WTC11 (cell line): ENCODE measurements at regions not wholly inside any gene's neighbourhood (a gene's known extent, or its start where the extent isn't known, plus 50 kb on each side); places are given as distances from the start of the nearest gene placed in this dataset.

ENCODE experiments used
- ATAC-seq: fragments of 200-7000 bp; cut with Tn5 transposase; 2 replicates; pipeline ENCODE4 v1.10.0; 2021; ENCODE audit warnings: mild to moderate bottlenecking, moderate library complexity
- CTCF ChIA-PET: fragments of 300-600 bp; sonication (Branson Sonifier 250); formaldehyde crosslinking; loops from one replicate; lab custom pipeline; 2021; ENCODE audit warnings: antibody characterized with exemption; lab: Charles Lee
- POLR2A ChIA-PET: fragments of 350-600 bp; sonication (Branson Sonifier 250); formaldehyde crosslinking; loops from one replicate; lab custom pipeline; 2021; ENCODE audit warnings: antibody characterized with exemption; lab: Charles Lee
- DNase-seq: peaks from one replicate; pipeline ENCODE4 v3.0.0; 2021; ENCODE audit warnings: low spot score
- H3K27ac Mint-ChIP-seq: 2 replicates; pipeline ENCODE4 v1.8.0; 2021; ENCODE audit warnings: mixed read lengths
- H3K27me3 Mint-ChIP-seq: 2 replicates; pipeline ENCODE4 v1.8.0; 2021; ENCODE audit warnings: low read depth, mild to moderate bottlenecking, moderate library complexity, mixed read lengths
- H3K36me3 Mint-ChIP-seq: 2 replicates; pipeline ENCODE4 v1.8.0; 2021; ENCODE audit warnings: mixed read lengths
- H3K4me1 Mint-ChIP-seq: 2 replicates; pipeline ENCODE4 v1.8.0; 2022; ENCODE audit warnings: mixed read lengths
- H3K4me3 Mint-ChIP-seq: 2 replicates; pipeline ENCODE4 v1.8.0; 2021; ENCODE audit warnings: mild to moderate bottlenecking, moderate library complexity, mixed read lengths
- H3K9me3 Mint-ChIP-seq: 2 replicates; pipeline ENCODE4 v1.8.0; 2021; ENCODE audit warnings: mixed read lengths
- AR ChIP-seq: fragments of 250-450 bp; sonication (Bioruptor Pico); IDR thresholded peaks from 2 replicates; pipeline ENCODE4 v1.9.0; 2021; ENCODE audit warnings: mild to moderate bottlenecking
- FOXJ3 ChIP-seq: sonication (generic); formaldehyde crosslinking; IDR thresholded peaks from 2 replicates; pipeline ENCODE4 v1.9.0; 2021; ENCODE audit warnings: missing genetic modification reagents, mild to moderate bottlenecking, borderline replicate concordance
- KAT7 ChIP-seq: sonication (generic); formaldehyde crosslinking; IDR thresholded peaks from 2 replicates; pipeline ENCODE4 v1.8.1; 2023; ENCODE audit warnings: missing genetic modification reagents, mild to moderate bottlenecking, borderline replicate concordance
- SMAD3 ChIP-seq: sonication (generic); formaldehyde crosslinking; IDR thresholded peaks from 2 replicates; pipeline ENCODE4 v1.8.0; 2022; ENCODE audit warnings: missing genetic modification reagents, mild to moderate bottlenecking, borderline replicate concordance
- TEAD4 ChIP-seq: sonication (generic); formaldehyde crosslinking; IDR thresholded peaks from 2 replicates; pipeline ENCODE4 v1.8.0; 2022; ENCODE audit warnings: mild to moderate bottlenecking, missing genetic modification reagents
- TP53 ChIP-seq: sonication (generic); formaldehyde crosslinking; IDR thresholded peaks from 2 replicates; pipeline ENCODE4 v1.8.1; 2023; ENCODE audit warnings: mild to moderate bottlenecking, missing genetic modification reagents
- ZBTB21 ChIP-seq: sonication (generic); formaldehyde crosslinking; IDR thresholded peaks from 2 replicates; pipeline ENCODE4 v1.8.1; 2023; ENCODE audit warnings: mild to moderate bottlenecking, missing genetic modification reagents, borderline replicate concordance
- ZNF396 ChIP-seq: fragments of 250-450 bp; sonication (Bioruptor Pico); IDR thresholded peaks from 2 replicates; pipeline ENCODE4 v1.8.0; 2021; ENCODE audit warnings: mild to moderate bottlenecking, moderate library complexity, borderline replicate concordance
- ZNF416 ChIP-seq: fragments of 250-450 bp; sonication (Bioruptor Pico); IDR thresholded peaks from 2 replicates; pipeline ENCODE4 v1.9.0; 2021; ENCODE audit warnings: mild to moderate bottlenecking, inconsistent platforms
- ZNF512 ChIP-seq: sonication (generic); formaldehyde crosslinking; IDR thresholded peaks from 2 replicates; pipeline ENCODE4 v1.8.1; 2022; ENCODE audit warnings: missing genetic modification reagents, borderline replicate concordance
- ZNF671 ChIP-seq: fragments of 250-450 bp; sonication (Bioruptor Pico); IDR thresholded peaks from 2 replicates; pipeline ENCODE4 v1.8.0; 2021; ENCODE audit warnings: mild to moderate bottlenecking
- TF ChIP-seq, protein P1 (sequence below): sonication (generic); formaldehyde crosslinking; IDR thresholded peaks from 2 replicates; pipeline ENCODE4 v1.8.1; 2023; ENCODE audit warnings: mild to moderate bottlenecking, missing genetic modification reagents, moderate library complexity
- TF ChIP-seq, protein P2 (sequence below): sonication (generic); formaldehyde crosslinking; IDR thresholded peaks from 2 replicates; pipeline ENCODE4 v1.8.1; 2022; ENCODE audit warnings: mild to moderate bottlenecking, moderate library complexity, missing genetic modification reagents
- TF ChIP-seq, protein P3 (sequence below): fragments of 250-450 bp; sonication (Bioruptor Pico); IDR thresholded peaks from 2 replicates; pipeline ENCODE4 v1.9.0; 2021; ENCODE audit warnings: mild to moderate bottlenecking, borderline replicate concordance

DNA sequence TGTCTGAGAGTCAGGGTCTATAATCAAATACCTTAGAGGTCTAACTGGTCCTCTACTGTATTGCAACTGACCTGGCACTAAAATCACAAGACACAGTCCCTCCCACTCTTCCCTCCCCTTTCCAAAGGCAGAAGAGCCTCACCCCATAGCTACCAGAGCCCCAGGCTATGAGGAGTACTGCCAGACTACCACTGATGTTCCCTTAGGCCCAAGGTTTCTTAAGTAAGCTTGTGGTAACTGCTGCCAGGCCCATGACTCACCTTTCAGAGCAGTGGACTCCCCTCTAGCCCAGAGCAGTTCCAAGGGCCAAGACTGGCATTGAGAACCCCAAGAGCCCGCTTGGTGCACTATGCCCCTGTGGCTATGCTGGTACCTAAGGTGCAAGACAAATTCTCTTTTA, 1193.4 kb downstream of the DSC3 start:
- no peak overlapping the region for H3K4me3 Mint-ChIP-seq
- ATAC-seq (no peak), DNase-seq (no peak)
- H3K9me3 Mint-ChIP-seq: peaks cover 23% of the 10 kb centered on the region
- H3K27ac Mint-ChIP-seq: no peak overlapping the region
- H3K4me1 Mint-ChIP-seq: peaks cover 9% of the 10 kb centered on the region
- TF ChIP-seq ZNF416: no peak
- TF ChIP-seq, protein P1, sequence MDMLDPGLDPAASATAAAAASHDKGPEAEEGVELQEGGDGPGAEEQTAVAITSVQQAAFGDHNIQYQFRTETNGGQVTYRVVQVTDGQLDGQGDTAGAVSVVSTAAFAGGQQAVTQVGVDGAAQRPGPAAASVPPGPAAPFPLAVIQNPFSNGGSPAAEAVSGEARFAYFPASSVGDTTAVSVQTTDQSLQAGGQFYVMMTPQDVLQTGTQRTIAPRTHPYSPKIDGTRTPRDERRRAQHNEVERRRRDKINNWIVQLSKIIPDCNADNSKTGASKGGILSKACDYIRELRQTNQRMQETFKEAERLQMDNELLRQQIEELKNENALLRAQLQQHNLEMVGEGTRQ: no peak
- TF ChIP-seq AR (CRISPR knock-in tag): no peak
- CTCF ChIA-PET: no interaction called here
- POLR2A ChIA-PET: no interaction called here
- no peaks in the 10 kb centered on the region for H3K27me3 Mint-ChIP-seq
- no peaks in the 10 kb centered on the region; the same call in 1 of the 2 replicates for H3K36me3 Mint-ChIP-seq

- Mint-ChIP-seq H3K27me3 (no peaks in the 10 kb centered on the region), H3K4me1 (peaks cover 3% of the 10 kb centered on the region; the same call in 1 of the 2 replicates), H3K4me3 (no peak overlapping the region), H3K9me3 (peaks cover 20% of the 10 kb centered on the region), H3K36me3 (peaks cover 2% of the 10 kb centered on the region; the same call in 1 of the 2 replicates), H3K27ac (no peak overlapping the region)
- ChIA-PET CTCF (no interaction called here), POLR2A (no interaction called here)
- no peak for ATAC-seq
- TF ChIP-seq FOXJ3 (CRISPR knock-in tag): no peak
- TF ChIP-seq, protein P2, sequence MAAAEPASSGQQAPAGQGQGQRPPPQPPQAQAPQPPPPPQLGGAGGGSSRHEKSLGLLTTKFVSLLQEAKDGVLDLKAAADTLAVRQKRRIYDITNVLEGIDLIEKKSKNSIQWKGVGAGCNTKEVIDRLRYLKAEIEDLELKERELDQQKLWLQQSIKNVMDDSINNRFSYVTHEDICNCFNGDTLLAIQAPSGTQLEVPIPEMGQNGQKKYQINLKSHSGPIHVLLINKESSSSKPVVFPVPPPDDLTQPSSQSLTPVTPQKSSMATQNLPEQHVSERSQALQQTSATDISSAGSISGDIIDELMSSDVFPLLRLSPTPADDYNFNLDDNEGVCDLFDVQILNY (CRISPR knock-in tag): no peak
- no peak for TF ChIP-seq ZNF671 (CRISPR knock-in tag)
- no peak for TF ChIP-seq ZBTB21
- TF ChIP-seq SMAD3 (CRISPR knock-in tag): no peak
- TF ChIP-seq ZNF396 (CRISPR knock-in tag): no peak
- TF ChIP-seq KAT7 (CRISPR knock-in tag): no peak
- TF ChIP-seq TEAD4 (CRISPR knock-in tag): no peak
- TF ChIP-seq, protein P3, sequence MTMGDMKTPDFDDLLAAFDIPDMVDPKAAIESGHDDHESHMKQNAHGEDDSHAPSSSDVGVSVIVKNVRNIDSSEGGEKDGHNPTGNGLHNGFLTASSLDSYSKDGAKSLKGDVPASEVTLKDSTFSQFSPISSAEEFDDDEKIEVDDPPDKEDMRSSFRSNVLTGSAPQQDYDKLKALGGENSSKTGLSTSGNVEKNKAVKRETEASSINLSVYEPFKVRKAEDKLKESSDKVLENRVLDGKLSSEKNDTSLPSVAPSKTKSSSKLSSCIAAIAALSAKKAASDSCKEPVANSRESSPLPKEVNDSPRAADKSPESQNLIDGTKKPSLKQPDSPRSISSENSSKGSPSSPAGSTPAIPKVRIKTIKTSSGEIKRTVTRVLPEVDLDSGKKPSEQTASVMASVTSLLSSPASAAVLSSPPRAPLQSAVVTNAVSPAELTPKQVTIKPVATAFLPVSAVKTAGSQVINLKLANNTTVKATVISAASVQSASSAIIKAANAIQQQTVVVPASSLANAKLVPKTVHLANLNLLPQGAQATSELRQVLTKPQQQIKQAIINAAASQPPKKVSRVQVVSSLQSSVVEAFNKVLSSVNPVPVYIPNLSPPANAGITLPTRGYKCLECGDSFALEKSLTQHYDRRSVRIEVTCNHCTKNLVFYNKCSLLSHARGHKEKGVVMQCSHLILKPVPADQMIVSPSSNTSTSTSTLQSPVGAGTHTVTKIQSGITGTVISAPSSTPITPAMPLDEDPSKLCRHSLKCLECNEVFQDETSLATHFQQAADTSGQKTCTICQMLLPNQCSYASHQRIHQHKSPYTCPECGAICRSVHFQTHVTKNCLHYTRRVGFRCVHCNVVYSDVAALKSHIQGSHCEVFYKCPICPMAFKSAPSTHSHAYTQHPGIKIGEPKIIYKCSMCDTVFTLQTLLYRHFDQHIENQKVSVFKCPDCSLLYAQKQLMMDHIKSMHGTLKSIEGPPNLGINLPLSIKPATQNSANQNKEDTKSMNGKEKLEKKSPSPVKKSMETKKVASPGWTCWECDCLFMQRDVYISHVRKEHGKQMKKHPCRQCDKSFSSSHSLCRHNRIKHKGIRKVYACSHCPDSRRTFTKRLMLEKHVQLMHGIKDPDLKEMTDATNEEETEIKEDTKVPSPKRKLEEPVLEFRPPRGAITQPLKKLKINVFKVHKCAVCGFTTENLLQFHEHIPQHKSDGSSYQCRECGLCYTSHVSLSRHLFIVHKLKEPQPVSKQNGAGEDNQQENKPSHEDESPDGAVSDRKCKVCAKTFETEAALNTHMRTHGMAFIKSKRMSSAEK (CRISPR knock-in tag): no peak
- TF ChIP-seq ZNF512 (CRISPR knock-in tag): no peak
- no peak for TF ChIP-seq TP53 (CRISPR knock-in tag)
- no peak for DNase-seq
These were observed 1200.9 kb downstream of the DSC3 start for GRCh38 chr18:29841631-29842030.
